ENCODE measurements at regions not wholly inside any gene's neighbourhood (a gene's known extent, or its start where the extent isn't known, plus 50 kb on each side); places are given as distances from the start of the nearest gene placed in this dataset.

DNA sequence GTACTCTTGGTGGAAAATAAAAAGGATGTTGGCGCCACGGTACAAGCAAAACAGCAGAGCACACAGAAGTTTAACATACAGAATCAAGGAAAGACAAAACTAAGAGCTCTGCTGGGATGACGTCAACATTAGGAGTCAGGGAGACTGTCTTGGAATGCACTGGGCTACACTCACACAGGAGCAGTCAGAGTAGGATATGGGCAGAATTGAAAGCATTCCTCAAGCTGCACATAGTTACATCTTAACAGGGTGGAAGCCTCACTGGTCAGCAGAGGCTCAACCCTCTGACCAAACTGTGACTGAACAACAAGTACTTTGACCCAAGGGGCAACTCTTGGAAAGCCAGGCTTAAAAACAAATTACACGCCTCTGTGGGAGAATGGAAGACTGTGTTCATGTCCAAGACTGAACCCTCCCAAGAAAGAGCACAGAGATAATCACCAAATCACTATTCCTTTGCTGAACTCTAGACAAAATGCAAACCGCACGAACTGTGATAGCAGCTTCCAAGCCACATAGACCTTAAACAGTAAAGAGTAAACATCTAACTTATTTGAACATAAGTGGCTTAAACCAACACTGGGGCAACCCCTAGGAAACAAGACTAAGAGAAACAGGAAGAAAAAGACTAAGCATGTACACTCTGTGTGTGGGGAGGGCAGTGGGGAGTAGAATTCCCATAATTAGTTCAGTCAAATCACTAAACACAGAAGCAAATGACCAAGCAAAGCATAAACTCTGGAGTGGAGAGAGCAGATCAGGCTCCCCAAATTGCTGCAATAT lies 772.7 kb downstream of the PRELID2 start:
- Mint-ChIP-seq H3K4me3 (no peak overlapping the region), H3K4me1 (no peaks in the 10 kb centered on the region), H3K27me3 (ENCODE audit: insufficient read depth, low read depth, poor library complexity) (peaks cover 2% of the 10 kb centered on the region), H3K36me3 (ENCODE audit: low read depth) (no peaks in the 10 kb centered on the region), H3K27ac (no peak overlapping the region), H3K9me3 (no peaks in the 10 kb centered on the region)
- no peaks in the 10 kb centered on the region for H3K79me2 ChIP-seq (replicated peaks; ENCODE audit: insufficient read depth)
- no peaks in the 10 kb centered on the region for H3K4me1 ChIP-seq (ENCODE audit: insufficient read depth)
- H2AFZ ChIP-seq: 0 out of 2 replicates have a peak overlapping the region, but pooled peaks have one; percentile 28
- H4K20me1 ChIP-seq (replicated peaks; ENCODE audit: insufficient read depth): no peaks in the 10 kb centered on the region
- no peak for ATAC-seq
- no peaks in the 10 kb centered on the region; the same call in 1 of the 2 replicates for H3K9me2 ChIP-seq (ENCODE audit: insufficient read depth)
- no peak for DNase-seq (ENCODE audit: low spot score)
- no peak overlapping the region for H3K27ac ChIP-seq (ENCODE audit: low read depth)
- no peak overlapping the region for H3K4me3 ChIP-seq
- no peaks in the 10 kb centered on the region for H3F3A ChIP-seq (replicated peaks; ENCODE audit: low read depth)
- no peaks in the 10 kb centered on the region for H3K36me3 ChIP-seq (ENCODE audit: insufficient read depth)
- no peaks in the 10 kb centered on the region for H3K27me3 ChIP-seq (ENCODE audit: insufficient read depth)
- H3K4me2 ChIP-seq: no peak overlapping the region
- no peak for TF ChIP-seq ZNF331 (CRISPR knock-in tag; IDR thresholded peaks at IDR 0.05; ENCODE audit: low read depth)
- no peak for TF ChIP-seq POLR2AphosphoS5 (IDR thresholded peaks at IDR 0.05; ENCODE audit: low read depth)
- no peak for TF ChIP-seq EZH2phosphoT487 (IDR thresholded peaks at IDR 0.05; ENCODE audit: unreplicated experiment)
- TF ChIP-seq STAT1 (IDR thresholded peaks at IDR 0.05; ENCODE audit: unreplicated experiment): no peak
- TF ChIP-seq, protein P1, sequence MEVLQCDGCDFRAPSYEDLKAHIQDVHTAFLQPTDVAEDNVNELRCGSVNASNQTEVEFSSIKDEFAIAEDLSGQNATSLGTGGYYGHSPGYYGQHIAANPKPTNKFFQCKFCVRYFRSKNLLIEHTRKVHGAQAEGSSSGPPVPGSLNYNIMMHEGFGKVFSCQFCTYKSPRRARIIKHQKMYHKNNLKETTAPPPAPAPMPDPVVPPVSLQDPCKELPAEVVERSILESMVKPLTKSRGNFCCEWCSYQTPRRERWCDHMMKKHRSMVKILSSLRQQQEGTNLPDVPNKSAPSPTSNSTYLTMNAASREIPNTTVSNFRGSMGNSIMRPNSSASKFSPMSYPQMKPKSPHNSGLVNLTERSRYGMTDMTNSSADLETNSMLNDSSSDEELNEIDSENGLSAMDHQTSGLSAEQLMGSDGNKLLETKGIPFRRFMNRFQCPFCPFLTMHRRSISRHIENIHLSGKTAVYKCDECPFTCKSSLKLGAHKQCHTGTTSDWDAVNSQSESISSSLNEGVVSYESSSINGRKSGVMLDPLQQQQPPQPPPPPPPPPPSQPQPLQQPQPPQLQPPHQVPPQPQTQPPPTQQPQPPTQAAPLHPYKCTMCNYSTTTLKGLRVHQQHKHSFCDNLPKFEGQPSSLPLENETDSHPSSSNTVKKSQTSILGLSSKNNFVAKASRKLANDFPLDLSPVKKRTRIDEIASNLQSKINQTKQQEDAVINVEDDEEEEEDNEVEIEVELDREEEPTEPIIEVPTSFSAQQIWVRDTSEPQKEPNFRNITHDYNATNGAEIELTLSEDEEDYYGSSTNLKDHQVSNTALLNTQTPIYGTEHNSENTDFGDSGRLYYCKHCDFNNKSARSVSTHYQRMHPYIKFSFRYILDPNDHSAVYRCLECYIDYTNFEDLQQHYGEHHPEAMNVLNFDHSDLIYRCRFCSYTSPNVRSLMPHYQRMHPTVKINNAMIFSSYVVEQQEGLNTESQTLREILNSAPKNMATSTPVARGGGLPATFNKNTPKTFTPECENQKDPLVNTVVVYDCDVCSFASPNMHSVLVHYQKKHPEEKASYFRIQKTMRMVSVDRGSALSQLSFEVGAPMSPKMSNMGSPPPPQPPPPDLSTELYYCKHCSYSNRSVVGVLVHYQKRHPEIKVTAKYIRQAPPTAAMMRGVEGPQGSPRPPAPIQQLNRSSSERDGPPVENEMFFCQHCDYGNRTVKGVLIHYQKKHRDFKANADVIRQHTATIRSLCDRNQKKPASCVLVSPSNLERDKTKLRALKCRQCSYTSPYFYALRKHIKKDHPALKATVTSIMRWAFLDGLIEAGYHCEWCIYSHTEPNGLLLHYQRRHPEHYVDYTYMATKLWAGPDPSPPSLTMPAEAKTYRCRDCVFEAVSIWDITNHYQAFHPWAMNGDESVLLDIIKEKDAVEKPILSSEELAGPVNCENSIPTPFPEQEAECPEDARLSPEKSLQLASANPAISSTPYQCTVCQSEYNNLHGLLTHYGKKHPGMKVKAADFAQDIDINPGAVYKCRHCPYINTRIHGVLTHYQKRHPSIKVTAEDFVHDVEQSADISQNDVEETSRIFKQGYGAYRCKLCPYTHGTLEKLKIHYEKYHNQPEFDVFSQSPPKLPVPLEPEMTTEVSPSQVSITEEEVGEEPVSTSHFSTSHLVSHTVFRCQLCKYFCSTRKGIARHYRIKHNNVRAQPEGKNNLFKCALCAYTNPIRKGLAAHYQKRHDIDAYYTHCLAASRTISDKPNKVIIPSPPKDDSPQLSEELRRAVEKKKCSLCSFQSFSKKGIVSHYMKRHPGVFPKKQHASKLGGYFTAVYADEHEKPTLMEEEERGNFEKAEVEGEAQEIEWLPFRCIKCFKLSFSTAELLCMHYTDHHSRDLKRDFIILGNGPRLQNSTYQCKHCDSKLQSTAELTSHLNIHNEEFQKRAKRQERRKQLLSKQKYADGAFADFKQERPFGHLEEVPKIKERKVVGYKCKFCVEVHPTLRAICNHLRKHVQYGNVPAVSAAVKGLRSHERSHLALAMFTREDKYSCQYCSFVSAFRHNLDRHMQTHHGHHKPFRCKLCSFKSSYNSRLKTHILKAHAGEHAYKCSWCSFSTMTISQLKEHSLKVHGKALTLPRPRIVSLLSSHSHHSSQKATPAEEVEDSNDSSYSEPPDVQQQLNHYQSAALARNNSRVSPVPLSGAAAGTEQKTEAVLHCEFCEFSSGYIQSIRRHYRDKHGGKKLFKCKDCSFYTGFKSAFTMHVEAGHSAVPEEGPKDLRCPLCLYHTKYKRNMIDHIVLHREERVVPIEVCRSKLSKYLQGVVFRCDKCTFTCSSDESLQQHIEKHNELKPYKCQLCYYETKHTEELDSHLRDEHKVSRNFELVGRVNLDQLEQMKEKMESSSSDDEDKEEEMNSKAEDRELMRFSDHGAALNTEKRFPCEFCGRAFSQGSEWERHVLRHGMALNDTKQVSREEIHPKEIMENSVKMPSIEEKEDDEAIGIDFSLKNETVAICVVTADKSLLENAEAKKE (CRISPR knock-in tag; IDR thresholded peaks at IDR 0.05): no peak
- no peak for TF ChIP-seq JUNB (IDR thresholded peaks at IDR 0.05; ENCODE audit: unreplicated experiment)

Data from GM23338 (cell line).